ENCODE measurements at regions not wholly inside any gene's neighbourhood (a gene's known extent, or its start where the extent isn't known, plus 50 kb on each side); places are given as distances from the start of the nearest gene placed in this dataset.

DNA sequence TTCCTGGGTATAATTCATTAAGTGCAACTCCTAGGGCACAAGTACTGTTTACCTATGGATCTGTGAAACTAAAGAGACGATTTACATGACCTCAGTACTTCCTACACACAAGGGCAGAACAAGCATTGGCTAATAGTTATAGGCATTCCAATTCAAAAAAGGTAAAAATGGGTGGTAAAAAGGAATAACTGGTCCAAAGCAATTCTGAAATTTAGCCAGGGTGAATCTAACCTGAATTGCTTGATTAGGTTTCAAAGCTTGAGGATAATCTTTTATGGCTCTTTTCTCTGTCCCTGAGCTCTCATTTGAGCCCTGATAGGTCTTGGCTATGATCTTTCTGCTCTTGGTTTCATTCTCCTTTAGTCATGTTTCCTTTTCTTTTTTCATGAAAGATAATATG lies 52.3 kb upstream of the CALCR start:
- TF ChIP-seq, protein P1, sequence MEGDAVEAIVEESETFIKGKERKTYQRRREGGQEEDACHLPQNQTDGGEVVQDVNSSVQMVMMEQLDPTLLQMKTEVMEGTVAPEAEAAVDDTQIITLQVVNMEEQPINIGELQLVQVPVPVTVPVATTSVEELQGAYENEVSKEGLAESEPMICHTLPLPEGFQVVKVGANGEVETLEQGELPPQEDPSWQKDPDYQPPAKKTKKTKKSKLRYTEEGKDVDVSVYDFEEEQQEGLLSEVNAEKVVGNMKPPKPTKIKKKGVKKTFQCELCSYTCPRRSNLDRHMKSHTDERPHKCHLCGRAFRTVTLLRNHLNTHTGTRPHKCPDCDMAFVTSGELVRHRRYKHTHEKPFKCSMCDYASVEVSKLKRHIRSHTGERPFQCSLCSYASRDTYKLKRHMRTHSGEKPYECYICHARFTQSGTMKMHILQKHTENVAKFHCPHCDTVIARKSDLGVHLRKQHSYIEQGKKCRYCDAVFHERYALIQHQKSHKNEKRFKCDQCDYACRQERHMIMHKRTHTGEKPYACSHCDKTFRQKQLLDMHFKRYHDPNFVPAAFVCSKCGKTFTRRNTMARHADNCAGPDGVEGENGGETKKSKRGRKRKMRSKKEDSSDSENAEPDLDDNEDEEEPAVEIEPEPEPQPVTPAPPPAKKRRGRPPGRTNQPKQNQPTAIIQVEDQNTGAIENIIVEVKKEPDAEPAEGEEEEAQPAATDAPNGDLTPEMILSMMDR (IDR thresholded peaks at IDR 0.05) = no peak
- no peak for TF ChIP-seq POLR2A (IDR thresholded peaks at IDR 0.05)
